GM08714 (cell line): ENCODE measurements at regions not wholly inside any gene's neighbourhood (a gene's known extent, or its start where the extent isn't known, plus 50 kb on each side); places are given as distances from the start of the nearest gene placed in this dataset.

Experiments
- H3K4me3 ChIP-seq: fragments of 200-500 bp; sonication (Bioruptor generic); 2 replicates; pipeline ENCODE4 v1.5.1; 2014; ENCODE audit warnings: mild to moderate bottlenecking, low read length, inconsistent platforms
- ZNF274 ChIP-seq: IDR thresholded peaks from 2 replicates; pipeline ENCODE4 v1.6.1; 2012; ENCODE audit warnings: mild to moderate bottlenecking, low read depth, low read length

DNA sequence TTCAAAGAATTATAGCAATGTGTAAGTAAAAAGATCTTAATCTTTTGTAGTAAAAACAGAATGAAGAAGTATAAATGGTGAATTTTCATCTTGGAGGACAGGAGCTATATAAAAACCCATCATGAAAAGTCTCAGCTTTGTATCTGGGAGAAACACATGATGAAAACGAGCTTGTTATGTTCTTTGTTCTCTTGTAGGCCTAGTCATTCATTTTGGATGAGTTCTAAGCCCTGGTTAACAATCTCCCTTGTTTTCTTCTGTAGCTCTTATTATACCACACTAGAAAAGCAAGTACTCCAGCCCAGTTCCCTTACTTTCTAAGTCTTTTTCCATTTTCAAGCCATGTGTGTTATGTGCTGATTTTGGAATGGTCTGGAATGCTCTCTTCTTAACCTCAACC lies 463.5 kb upstream of the RGS6 start:
- no peak overlapping the region for H3K4me3 ChIP-seq
- no peak for TF ChIP-seq ZNF274

DNA sequence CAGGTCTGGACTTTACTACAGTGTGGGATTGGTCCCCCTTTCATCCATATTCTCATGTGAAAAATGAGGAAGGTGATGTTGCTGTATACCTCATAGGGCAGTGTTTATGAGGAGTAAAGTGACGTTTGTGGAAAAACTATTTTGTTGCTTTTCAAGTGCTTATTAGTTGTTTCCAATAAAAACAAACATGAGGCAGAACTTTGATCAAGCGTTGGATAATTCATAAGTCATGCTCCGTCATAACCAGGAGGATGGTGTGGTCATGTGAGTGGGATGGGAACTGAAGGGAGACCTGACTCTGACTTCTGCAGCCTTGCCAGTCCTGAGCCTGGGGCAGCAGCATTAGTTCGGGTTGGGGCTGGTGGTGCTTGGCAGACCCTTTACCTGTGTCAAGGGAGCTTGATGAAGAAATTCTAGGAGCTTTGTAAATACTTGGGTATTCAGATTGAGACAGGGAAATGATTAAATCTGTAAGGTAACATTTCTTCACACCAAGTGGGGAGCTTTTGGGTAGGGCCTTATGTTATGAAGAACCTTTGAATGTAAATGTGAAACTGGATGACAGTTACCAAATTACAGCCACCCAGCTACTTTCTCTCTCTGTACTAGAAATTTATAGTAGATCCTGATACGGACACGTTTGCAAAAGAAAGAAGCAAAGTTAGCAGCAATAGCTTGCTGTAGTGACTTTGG lies 462.4 kb upstream of the RGS6 start:
- H3K4me3 ChIP-seq: no peak overlapping the region
- TF ChIP-seq ZNF274: no peak

DNA sequence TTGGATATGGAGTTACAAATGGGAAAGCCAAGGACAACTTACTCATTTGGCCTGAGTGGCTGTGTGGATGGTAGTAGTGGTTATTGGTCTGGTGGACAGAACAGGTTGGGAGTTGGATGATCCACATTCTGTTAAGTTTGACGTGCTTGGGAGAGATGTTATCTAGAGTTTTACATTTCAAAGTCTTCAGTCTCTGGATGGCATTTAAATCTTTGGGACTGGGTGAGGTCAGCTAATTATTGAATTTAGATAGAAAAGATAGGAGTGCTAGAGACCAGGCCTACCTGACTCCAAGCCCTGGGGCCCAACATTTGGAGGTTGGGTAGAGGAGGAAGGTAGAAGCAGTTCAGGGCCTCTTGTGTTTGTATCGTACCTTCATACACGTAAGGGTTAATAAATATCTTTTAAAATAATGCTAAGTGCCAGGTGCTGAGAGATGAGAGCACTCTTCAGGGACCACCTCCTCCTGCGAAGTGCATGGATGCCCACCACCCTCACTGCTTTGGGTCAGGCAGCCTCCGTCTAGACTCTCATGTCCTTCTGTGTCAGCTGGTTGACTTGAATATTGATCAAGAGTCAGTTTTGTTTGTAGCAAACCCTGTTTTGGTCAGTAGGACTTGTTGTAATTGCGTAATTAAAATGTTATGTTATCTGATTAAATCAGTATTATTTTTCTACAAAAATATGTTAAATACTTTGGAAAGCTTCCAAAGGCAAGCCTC lies 460.4 kb upstream of the RGS6 start:
- no peak for TF ChIP-seq ZNF274
- H3K4me3 ChIP-seq: 0 out of 2 replicates have a peak overlapping the region, but pooled peaks have one; percentile 10

DNA sequence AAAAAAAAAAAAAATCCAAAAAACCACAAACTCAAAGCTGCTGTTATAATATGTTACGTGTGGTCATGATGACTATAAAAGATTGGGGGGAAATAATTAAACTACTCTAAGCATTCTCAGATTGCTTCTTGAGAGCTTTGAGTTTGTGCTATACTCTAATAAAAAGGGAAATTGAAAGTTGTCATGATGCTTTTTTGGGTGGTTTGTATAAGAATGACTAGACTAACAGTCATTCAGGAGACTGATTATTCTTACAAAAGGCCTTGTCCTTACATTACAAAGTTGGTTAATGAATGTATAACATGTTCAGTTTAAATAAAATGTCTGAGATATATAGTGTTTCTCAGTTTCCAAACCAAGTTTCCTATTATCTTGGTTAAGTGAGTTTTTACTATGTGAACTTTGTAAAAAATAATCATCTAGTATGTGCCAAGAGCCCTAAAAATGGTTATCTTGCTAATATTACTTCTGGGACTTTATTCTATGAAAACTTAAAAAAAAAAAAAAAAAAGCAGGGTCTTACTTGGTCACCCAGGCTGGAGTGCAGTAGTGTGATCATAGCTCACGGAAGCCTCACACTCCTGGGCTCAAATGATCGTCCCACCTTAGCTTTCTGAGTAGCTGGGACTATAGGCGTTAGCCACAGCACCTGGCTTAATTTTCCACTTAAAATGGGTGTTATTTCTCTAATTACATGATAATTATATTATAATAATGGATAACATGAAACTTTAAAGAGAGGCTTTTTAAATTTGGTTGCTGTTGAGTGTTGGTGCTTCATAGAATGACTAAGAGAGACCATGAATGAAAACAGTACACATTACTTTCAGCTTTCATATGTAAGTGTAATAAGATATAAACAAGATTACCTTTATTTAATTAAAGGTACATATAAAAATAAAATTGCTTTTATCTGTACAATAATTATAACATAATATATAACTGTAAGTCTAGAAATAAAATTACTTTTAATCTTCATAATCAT lies 459.6 kb upstream of the RGS6 start:
- no peak for TF ChIP-seq ZNF274
- H3K4me3 ChIP-seq: peak overlapping the region; percentile 32; the same call in 1 of the 2 replicates

DNA sequence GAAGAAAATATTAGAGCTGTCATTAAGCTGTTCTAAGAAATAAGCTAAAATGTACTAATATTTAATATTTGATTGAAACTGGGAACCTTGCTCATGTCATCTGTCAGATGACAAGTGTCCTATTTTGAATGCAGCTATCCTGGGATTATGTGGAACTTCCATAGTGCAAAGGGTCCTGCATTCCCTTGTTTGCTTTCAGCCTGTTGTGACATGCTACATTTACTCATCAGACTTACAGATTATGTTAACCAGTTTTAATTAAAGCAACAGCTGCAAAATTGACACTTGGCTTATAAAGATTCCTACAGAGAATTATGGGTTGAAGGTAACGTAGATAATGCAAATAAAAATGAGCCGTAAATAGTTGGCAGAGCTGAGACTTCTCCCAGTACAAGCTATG lies 458.4 kb upstream of the RGS6 start:
- no peak for TF ChIP-seq ZNF274

DNA sequence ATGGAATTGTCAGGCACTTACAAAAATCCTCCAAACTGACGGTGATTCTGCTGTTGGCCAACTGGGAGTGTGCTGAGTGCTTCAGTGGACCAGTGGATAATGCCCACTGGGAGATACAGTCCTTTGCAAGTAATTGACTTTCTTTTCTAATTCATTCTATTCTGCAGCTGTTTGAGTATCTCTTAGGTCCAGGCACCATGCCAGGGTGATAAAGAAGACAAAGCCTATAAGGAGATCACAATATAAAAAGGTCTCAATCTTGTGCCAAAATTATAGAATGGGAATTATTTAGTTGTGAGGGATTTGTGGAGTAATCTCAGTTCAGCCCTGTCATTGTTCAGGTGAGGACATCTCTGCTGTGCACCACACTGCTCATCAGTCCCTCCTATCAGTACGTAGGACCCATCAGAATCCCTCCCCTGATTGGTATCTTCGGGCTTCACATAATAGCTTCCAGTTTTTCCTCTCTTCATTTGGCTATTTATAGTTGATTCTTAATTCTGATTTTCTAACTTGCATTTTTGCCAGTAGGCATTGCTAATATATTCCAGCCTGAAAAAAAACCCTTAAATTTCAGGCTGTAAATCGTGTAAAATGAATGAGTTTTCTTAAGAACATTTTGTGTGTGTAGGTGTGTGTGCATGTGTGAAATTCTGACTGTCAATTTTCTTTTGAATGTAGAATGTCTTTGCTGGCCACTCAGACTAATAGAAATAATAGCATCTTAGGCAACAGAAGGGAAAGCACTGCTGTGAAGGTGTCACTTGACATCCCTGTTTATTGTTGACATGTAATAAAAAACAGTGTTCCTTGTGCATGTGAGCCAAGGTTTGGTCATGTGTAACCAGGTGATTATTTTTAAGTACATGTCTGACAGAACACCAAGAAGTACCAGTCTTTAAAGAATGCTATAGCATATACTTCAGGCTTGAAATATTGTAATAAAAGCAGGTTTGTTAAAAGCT lies 457.6 kb upstream of the RGS6 start:
- TF ChIP-seq ZNF274: no peak
- H3K4me3 ChIP-seq: no peak overlapping the region

More for the DNA sequence above, 458.4 kb upstream of the RGS6 start:
- no peak overlapping the region for H3K4me3 ChIP-seq

DNA sequence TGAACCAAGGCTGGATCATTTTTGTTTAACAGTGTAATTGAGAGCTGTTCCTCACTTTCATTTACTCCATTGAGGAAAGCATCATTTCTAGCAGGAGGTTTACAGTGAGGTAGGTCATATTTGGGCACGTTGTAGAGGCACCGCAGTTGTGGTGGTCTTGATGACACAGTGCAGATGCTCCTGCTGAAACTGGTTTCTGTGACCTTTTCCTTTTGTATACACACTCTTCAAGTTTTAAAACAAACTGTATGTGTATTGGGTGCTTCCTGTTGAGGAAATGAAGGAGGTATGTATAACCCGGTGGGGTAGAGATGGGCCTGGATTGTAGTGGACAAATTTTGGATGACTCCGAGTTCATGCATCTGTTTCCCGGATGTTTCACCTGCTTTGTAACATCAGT lies 456.3 kb upstream of the RGS6 start:
- TF ChIP-seq ZNF274: no peak
- peak overlapping the region; percentile 36; the same call in 1 of the 2 replicates for H3K4me3 ChIP-seq

DNA sequence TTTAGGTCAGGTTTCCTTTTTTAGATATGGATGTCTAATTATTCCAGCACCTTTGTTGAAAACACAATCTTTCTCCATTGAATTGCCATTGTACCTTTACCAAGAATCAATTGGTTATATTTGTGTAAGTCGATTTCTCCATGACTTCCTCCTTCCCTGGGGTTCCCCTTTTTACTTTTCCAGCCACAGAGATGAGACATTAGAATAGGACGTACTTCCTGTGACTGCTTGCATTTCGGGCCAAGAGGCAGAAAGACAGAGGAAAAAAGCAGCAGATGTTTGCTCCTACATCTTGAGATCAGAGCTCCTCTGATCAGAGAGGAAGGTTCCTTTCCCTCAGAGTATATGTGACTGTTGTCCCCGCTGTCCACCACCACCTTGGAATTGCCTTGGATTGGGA lies 453.7 kb upstream of the RGS6 start:
- no peak for TF ChIP-seq ZNF274
- peak overlapping the region; percentile 41; the same call in 1 of the 2 replicates for H3K4me3 ChIP-seq

DNA sequence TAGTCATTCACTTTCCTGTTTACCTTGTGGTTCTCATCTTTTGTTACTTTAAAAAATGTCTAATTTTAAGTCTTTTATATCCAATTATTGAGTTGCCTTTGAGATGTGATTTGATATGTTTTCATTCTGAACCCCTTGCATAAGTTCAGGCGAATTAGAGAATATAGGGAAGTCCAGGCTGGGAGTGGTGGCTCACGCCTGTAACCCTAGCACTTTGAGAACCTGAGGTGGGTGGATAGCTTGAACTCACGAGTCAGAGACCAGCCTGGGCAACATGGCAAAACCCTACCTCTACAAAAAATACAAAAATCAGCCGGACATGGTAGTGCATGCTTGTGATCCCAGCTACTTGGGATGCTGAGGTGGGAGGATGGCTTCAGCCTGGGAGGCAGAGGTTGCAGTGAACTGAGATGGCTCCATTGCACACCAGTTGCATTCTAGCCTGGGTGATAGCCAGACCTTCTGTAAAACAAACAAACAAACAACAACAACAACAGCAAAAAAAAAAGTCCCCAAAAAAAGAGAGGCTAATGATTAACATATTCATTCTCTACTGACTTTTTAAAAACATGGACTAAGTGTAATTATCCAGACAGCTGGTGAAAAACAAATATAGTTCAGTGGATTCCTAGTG lies 451.1 kb upstream of the RGS6 start:
- no peak for TF ChIP-seq ZNF274
- H3K4me3 ChIP-seq: no peak overlapping the region

DNA sequence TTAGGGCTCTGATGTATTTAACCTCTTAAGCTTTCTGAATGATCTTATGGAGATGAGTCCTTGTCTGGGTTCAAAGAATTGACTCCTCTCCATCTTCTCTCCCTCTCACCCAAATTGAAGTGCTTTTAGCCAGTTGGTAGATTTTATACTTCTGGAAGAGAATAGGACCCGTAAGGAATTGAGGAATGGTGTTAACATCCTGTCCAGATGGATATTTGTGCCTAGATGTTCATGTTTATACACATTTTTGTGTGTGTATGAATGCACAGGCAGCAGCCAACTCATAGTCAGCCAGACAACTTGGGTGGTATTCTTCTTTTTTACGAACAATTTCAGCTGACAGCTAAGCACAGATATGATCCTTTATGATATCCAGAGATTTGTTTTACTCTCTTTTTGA lies 449.6 kb upstream of the RGS6 start:
- no peak for TF ChIP-seq ZNF274
- no peak overlapping the region for H3K4me3 ChIP-seq

DNA sequence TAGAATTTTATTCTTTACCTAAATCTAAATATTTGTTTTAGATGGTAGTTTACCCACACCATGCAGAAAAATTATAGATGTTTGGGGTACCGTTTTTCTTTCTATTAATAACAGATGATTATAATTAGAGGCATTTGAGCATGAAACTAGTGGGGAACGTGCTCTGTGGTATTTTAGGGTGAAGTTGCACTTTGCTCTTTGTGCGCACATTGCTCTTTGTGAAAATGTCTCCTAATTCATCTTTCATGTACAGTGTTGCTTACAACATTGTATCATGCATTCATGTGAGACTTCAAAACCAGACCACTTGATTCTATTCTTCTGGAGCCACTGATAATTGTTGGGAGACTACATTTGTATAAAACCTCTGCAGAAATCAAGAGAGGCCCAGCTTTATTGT lies 449.1 kb upstream of the RGS6 start:
- no peak overlapping the region for H3K4me3 ChIP-seq
- no peak for TF ChIP-seq ZNF274

DNA sequence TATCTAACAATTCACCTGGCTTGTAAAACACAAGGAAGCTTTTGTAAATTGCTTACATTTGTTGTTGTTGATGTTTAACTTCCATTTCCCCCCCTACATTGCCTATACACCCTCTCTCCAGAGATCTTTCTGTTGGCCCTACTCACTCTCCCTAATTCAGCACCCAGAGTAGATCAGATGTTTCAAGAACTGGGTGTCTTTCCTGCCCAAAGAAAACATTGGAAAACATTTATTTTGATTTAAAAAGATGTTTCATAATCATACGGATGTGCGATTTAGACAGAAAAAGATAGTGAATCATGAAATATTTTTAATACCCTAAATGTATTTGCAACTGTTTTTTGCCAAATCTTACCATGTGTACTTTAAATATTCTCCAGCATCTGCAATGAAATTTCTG lies 446.4 kb upstream of the RGS6 start:
- no peak overlapping the region for H3K4me3 ChIP-seq
- no peak for TF ChIP-seq ZNF274

DNA sequence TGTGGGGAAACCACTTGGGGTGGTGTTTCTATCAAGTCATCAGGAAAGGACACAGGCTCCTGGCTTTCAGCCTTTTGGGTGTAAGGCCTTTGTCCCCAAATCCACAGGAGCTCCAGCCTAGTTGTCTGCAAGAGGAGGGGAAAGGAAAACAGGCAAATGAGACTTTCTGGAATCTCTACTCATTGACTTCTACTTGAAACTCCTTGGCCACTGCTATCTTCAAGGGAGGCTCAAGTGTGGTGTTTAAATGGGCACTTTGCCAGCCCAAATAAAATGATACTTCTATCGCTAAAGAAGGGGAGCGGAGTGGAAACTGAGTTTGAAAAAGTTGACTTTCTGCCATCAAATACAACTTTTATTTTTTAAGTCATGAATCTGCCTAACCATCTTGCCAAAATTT lies 445.9 kb upstream of the RGS6 start:
- no peak for TF ChIP-seq ZNF274
- H3K4me3 ChIP-seq: no peak overlapping the region
